C4-2B (cell line): ENCODE measurements at regions not wholly inside any gene's neighbourhood (a gene's known extent, or its start where the extent isn't known, plus 50 kb on each side); places are given as distances from the start of the nearest gene placed in this dataset.
"Not testable (repeated sequence)": the region's sequence is repeated elsewhere in the genome, so short reads cannot be mapped to it uniquely, and the experiment has no call there.

ENCODE experiments used
- ZFX ChIP-seq: fragments of 450-650 bp; IDR thresholded peaks from 2 replicates; pipeline ENCODE4 v1.6.1; 2017
- TF ChIP-seq, protein P1 (sequence below): fragments of 450-650 bp; conservative IDR thresholded peaks from 2 replicates; pipeline ENCODE4 v1.5.1; 2017; ENCODE audit warnings: mild to moderate bottlenecking

DNA sequence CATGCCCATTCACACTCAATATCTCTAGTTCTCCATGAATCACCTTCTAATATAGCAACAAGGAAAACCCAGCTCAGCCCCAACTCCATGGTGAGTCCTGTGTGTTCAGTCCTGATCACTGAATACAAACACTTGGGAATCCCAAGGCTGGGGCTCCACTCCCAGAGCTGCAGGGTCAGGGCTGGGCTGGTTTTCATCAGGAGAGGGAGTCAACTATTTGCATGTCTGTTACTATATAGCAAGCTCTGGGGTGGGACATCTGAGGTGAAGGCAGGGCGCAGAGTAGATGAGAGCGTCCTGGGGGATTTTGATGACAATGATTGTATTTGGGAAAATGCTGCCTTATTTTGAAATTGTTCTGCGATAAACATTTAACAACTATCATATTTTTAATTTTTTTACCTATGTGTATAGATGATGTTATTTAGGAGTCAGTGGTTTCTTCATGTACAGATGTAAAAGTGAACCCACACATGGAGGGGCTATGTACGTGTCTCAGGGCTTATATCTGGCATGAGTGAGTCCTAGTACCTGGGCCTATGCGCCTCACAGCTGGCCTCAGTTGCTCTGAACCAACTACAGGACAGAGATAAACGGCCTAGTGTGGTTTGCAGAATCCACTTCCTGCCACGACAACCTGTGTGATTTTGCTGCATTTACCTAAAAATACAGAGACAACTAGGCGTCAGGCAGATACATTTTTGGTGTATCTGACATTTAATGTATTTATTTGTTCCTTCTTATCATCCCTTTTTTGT is 603.7 kb downstream of the TMEM121 start:
- TF ChIP-seq, protein P1, sequence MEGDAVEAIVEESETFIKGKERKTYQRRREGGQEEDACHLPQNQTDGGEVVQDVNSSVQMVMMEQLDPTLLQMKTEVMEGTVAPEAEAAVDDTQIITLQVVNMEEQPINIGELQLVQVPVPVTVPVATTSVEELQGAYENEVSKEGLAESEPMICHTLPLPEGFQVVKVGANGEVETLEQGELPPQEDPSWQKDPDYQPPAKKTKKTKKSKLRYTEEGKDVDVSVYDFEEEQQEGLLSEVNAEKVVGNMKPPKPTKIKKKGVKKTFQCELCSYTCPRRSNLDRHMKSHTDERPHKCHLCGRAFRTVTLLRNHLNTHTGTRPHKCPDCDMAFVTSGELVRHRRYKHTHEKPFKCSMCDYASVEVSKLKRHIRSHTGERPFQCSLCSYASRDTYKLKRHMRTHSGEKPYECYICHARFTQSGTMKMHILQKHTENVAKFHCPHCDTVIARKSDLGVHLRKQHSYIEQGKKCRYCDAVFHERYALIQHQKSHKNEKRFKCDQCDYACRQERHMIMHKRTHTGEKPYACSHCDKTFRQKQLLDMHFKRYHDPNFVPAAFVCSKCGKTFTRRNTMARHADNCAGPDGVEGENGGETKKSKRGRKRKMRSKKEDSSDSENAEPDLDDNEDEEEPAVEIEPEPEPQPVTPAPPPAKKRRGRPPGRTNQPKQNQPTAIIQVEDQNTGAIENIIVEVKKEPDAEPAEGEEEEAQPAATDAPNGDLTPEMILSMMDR, result not testable (repeated sequence)
- not testable (repeated sequence) for TF ChIP-seq ZFX
